Neural cell (in vitro differentiated cells): ENCODE measurements at regions not wholly inside any gene's neighbourhood (a gene's known extent, or its start where the extent isn't known, plus 50 kb on each side); places are given as distances from the start of the nearest gene placed in this dataset.

ENCODE experiments used
- H2AFZ ChIP-seq: fragments of 200-600, 300-800 bp; sonication (generic), shearing (Covaris generic); 2 replicates; pipeline ENCODE4 v1.6.0; 2014; ENCODE audit warnings: low read depth, mild to moderate bottlenecking, antibody characterized with exemption, low read length, moderate library complexity
- H3F3A ChIP-seq: fragments of 200-600 bp; shearing (Covaris generic); 2 replicates; pipeline ENCODE4 v1.6.1; 2016; ENCODE audit warnings: mild to moderate bottlenecking, moderate library complexity, mixed read lengths, antibody characterized with exemption, low read length; ENCODE audit not compliant: insufficient read depth, poor library complexity, severe bottlenecking
- H3K27ac ChIP-seq: fragments of 200-600, 300-800 bp; sonication (generic), shearing (Covaris generic); 2 replicates; pipeline ENCODE4 v1.5.1; 2014; ENCODE audit warnings: mild to moderate bottlenecking, low read length, moderate library complexity
- H3K27me3 ChIP-seq: fragments of 300-800, 200-600 bp; sonication (generic), shearing (Covaris generic); 2 replicates; pipeline ENCODE4 v1.6.0; 2014; ENCODE audit warnings: mild to moderate bottlenecking, low read depth, low read length, moderate library complexity; ENCODE audit not compliant: insufficient read depth
- H3K36me3 ChIP-seq: fragments of 300-800, 200-600 bp; sonication (generic), shearing (Covaris generic); 2 replicates; pipeline ENCODE4 v1.5.1; 2014; ENCODE audit warnings: mild to moderate bottlenecking, antibody characterized with exemption, low read length, moderate library complexity; ENCODE audit not compliant: insufficient read depth
- H3K4me2 ChIP-seq: fragments of 300-800, 200-600 bp; sonication (generic), shearing (Covaris generic); 2 replicates; pipeline ENCODE4 v1.6.0; 2014; ENCODE audit warnings: mild to moderate bottlenecking, low read length
- H3K4me3 ChIP-seq: fragments of 300-800, 200-600 bp; sonication (generic), shearing (Covaris generic); 2 replicates; pipeline ENCODE4 v1.5.1; 2014; ENCODE audit warnings: mild to moderate bottlenecking, low read length, moderate library complexity
- H3K79me2 ChIP-seq: fragments of 200-600 bp; shearing (Covaris generic); replicated peaks from 2 replicates; pipeline ENCODE4 v1.6.0; 2014; ENCODE audit warnings: mild to moderate bottlenecking, low read length, moderate library complexity; ENCODE audit not compliant: insufficient read depth
- H3K9ac ChIP-seq: fragments of 300-800, 200-600 bp; sonication (generic), shearing (Covaris generic); 2 replicates; pipeline ENCODE4 v1.6.1; 2016; ENCODE audit warnings: mild to moderate bottlenecking, low read length, mixed read lengths
- H3K9me2 ChIP-seq: fragments of 200-600 bp; shearing (Covaris generic); 2 replicates; pipeline ENCODE4 v1.6.1; 2016; ENCODE audit warnings: mild to moderate bottlenecking, low read length, mixed read lengths; ENCODE audit not compliant: insufficient read depth
- H3K9me3 ChIP-seq: fragments of 200-600, 300-800 bp; sonication (generic), shearing (Covaris generic); 2 replicates; pipeline ENCODE4 v1.6.1; 2016; ENCODE audit warnings: mild to moderate bottlenecking, mixed run types, low read length, moderate library complexity, mixed read lengths
- H4K20me1 ChIP-seq: fragments of 200-600 bp; shearing (Covaris generic); 2 replicates; pipeline ENCODE4 v1.6.1; 2016; ENCODE audit warnings: mild to moderate bottlenecking, mixed run types; ENCODE audit not compliant: insufficient read depth
- EP300 ChIP-seq: fragments of 450-650 bp; conservative IDR thresholded peaks from 2 replicates; pipeline ENCODE4 v1.6.1; 2014; ENCODE audit warnings: antibody characterized with exemption, mild to moderate bottlenecking, moderate library complexity; ENCODE audit not compliant: poor library complexity, severe bottlenecking
- EZH2 ChIP-seq: fragments of 200-600, 300-800 bp; shearing (Covaris generic), sonication (generic); IDR thresholded peaks from 2 replicates; pipeline ENCODE4 v1.6.1; 2014; ENCODE audit warnings: antibody characterized with exemption, low read length, borderline replicate concordance, mild to moderate bottlenecking; ENCODE audit not compliant: insufficient read depth, poor library complexity, severe bottlenecking
- MXI1 ChIP-seq: fragments of 450-650 bp; conservative IDR thresholded peaks from 2 replicates; pipeline ENCODE4 v1.6.1; 2014; ENCODE audit warnings: antibody characterized with exemption, mild to moderate bottlenecking; ENCODE audit not compliant: poor library complexity, severe bottlenecking
- POLR2AphosphoS5 ChIP-seq: IDR thresholded peaks from 2 replicates; pipeline ENCODE4 v1.6.1; 2012
- RAD21 ChIP-seq: fragments of 450-650 bp; conservative IDR thresholded peaks from 2 replicates; pipeline ENCODE4 v1.6.1; 2014; ENCODE audit warnings: antibody characterized with exemption, mild to moderate bottlenecking, moderate library complexity
- SMC3 ChIP-seq: fragments of 450-650 bp; conservative IDR thresholded peaks from 2 replicates; pipeline ENCODE4 v1.6.1; 2014; ENCODE audit warnings: antibody characterized with exemption, mild to moderate bottlenecking, moderate library complexity; ENCODE audit not compliant: poor library complexity
- TAF1 ChIP-seq: IDR thresholded peaks from 2 replicates; pipeline ENCODE4 v1.6.1; 2012; ENCODE audit warnings: low read depth
- TF ChIP-seq, protein P1 (sequence below): fragments of 450-650 bp; IDR thresholded peaks from 2 replicates; pipeline ENCODE4 v1.5.1; 2014; ENCODE audit warnings: antibody characterized with exemption, mild to moderate bottlenecking, moderate library complexity; ENCODE audit not compliant: poor library complexity, severe bottlenecking
- TF ChIP-seq, protein P2 (sequence below): IDR thresholded peaks from 2 replicates; pipeline ENCODE4 v1.6.1; 2012; ENCODE audit warnings: borderline replicate concordance

DNA sequence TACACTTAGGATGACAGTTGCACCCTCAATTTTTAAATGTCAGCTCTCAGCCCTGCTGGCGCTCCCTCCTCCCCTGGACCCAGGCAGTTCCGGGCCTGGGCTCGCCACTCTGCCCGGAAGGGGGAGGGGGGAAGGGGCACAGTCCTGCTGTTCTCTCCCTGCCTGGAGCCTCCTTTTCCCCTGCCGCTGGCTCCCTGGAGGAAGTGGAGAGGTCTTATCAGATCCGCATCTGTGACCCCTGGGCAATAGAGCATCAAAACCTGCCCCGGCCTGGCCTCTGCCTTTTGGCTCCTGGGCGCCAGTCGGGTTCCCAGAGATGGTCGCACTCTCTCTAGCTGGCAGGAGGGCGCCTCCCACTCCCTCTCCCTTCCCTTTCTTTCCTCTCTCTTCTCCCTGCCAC, 149.3 kb downstream of the IRF8 start:
- no peak overlapping the region for H3K27ac ChIP-seq
- H4K20me1 ChIP-seq, result no peaks in the 10 kb centered on the region
- no peak overlapping the region for H3K4me2 ChIP-seq
- no peak overlapping the region for H3K4me3 ChIP-seq
- H3K36me3 ChIP-seq, result no peaks in the 10 kb centered on the region
- no peak overlapping the region for H2AFZ ChIP-seq
- no peaks in the 10 kb centered on the region for H3K27me3 ChIP-seq
- TF ChIP-seq SMC3 (no peak), EP300 (no peak), EZH2 (no peak), TAF1 (no peak), RAD21 (no peak), MXI1 (no peak), POLR2AphosphoS5 (no peak)
- TF ChIP-seq, protein P1, sequence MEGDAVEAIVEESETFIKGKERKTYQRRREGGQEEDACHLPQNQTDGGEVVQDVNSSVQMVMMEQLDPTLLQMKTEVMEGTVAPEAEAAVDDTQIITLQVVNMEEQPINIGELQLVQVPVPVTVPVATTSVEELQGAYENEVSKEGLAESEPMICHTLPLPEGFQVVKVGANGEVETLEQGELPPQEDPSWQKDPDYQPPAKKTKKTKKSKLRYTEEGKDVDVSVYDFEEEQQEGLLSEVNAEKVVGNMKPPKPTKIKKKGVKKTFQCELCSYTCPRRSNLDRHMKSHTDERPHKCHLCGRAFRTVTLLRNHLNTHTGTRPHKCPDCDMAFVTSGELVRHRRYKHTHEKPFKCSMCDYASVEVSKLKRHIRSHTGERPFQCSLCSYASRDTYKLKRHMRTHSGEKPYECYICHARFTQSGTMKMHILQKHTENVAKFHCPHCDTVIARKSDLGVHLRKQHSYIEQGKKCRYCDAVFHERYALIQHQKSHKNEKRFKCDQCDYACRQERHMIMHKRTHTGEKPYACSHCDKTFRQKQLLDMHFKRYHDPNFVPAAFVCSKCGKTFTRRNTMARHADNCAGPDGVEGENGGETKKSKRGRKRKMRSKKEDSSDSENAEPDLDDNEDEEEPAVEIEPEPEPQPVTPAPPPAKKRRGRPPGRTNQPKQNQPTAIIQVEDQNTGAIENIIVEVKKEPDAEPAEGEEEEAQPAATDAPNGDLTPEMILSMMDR, result no peak
- TF ChIP-seq, protein P2, sequence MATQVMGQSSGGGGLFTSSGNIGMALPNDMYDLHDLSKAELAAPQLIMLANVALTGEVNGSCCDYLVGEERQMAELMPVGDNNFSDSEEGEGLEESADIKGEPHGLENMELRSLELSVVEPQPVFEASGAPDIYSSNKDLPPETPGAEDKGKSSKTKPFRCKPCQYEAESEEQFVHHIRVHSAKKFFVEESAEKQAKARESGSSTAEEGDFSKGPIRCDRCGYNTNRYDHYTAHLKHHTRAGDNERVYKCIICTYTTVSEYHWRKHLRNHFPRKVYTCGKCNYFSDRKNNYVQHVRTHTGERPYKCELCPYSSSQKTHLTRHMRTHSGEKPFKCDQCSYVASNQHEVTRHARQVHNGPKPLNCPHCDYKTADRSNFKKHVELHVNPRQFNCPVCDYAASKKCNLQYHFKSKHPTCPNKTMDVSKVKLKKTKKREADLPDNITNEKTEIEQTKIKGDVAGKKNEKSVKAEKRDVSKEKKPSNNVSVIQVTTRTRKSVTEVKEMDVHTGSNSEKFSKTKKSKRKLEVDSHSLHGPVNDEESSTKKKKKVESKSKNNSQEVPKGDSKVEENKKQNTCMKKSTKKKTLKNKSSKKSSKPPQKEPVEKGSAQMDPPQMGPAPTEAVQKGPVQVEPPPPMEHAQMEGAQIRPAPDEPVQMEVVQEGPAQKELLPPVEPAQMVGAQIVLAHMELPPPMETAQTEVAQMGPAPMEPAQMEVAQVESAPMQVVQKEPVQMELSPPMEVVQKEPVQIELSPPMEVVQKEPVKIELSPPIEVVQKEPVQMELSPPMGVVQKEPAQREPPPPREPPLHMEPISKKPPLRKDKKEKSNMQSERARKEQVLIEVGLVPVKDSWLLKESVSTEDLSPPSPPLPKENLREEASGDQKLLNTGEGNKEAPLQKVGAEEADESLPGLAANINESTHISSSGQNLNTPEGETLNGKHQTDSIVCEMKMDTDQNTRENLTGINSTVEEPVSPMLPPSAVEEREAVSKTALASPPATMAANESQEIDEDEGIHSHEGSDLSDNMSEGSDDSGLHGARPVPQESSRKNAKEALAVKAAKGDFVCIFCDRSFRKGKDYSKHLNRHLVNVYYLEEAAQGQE, result no peak
- no peaks in the 10 kb centered on the region for H3F3A ChIP-seq
- H3K9me3 ChIP-seq, result no peaks in the 10 kb centered on the region
- H3K9me2 ChIP-seq, result no peaks in the 10 kb centered on the region
- no peaks in the 10 kb centered on the region for H3K79me2 ChIP-seq
- no peak overlapping the region for H3K9ac ChIP-seq

DNA sequence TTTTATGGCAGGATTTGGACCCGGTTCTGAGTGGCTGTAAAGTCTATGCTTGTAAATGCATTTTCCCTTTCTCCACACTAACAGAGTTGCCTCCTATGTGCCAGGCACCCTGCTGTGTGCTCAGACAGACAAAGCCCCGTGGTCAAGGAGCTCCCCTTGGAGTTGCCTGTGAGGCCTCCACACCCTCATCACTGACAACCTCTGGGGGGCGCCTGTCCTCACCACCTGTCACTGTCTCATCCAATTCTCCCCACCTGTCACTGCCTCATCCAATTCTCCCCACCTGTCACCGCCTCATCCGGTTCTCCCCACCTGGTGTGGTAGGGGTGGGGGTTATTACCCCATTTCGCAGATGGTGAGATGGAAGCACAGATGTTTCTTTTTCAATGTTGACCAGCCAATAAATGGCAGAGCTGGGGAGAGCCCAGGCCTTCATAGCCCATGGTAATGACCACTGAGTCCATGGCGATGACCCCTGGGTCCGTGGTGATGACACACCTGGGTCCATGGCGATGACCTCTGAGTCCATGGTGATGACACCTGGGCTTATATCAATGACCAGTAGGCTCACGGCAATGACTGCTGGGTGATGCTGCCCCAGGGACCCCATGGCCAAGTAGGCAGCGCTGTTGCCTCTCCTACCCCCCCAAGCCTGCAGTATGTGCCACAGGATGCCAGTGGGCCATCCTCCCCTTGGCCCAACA, 150.1 kb downstream of the IRF8 start:
- Histone ChIP-seq H3F3A (no peaks in the 10 kb centered on the region), H3K9me2 (no peaks in the 10 kb centered on the region), H4K20me1 (no peaks in the 10 kb centered on the region), H3K36me3 (no peaks in the 10 kb centered on the region), H3K4me2 (no peak overlapping the region), H3K9ac (no peak overlapping the region), H3K4me3 (no peak overlapping the region), H3K27ac (no peak overlapping the region), H3K27me3 (no peaks in the 10 kb centered on the region), H3K79me2 (no peaks in the 10 kb centered on the region), H3K9me3 (no peaks in the 10 kb centered on the region), H2AFZ (no peak overlapping the region)
- TF ChIP-seq EP300 (no peak), SMC3 (no peak), MXI1 (no peak), RAD21 (no peak), POLR2AphosphoS5 (no peak), TAF1 (no peak), EZH2 (no peak)
- TF ChIP-seq, protein P2, result no peak
- TF ChIP-seq, protein P1, result no peak
